PFSK-1 (cell line): ENCODE measurements at regions not wholly inside any gene's neighbourhood (a gene's known extent, or its start where the extent isn't known, plus 50 kb on each side); places are given as distances from the start of the nearest gene placed in this dataset.

ENCODE experiments used
- POLR2AphosphoS5 ChIP-seq: IDR thresholded peaks from 2 replicates; pipeline ENCODE4 v1.6.1; 2012; ENCODE audit warnings: low read depth, mild to moderate bottlenecking, control low read depth, low read length, moderate library complexity
- REST ChIP-seq, 2 experiments: IDR thresholded peaks; 2 replicates each; pipeline versions ENCODE4 v1.6.1 to v1.8.0; 2011 to 2012; ENCODE audit warnings: low read depth in 2 of 2, low read length in 2 of 2, control low read depth in 1 of 2, inconsistent platforms in 1 of 2, mild to moderate bottlenecking in 1 of 2, moderate library complexity in 1 of 2; ENCODE audit not compliant: insufficient read depth in 1 of 2
- TAF1 ChIP-seq: IDR thresholded peaks from 2 replicates; pipeline ENCODE4 v1.6.1; 2012; ENCODE audit warnings: low read length, control low read depth, borderline replicate concordance; ENCODE audit not compliant: insufficient read depth

GRCh38 chr9:30459156-30459555 is 1925.3 kb upstream of the ACO1 start:
- no peak for TF ChIP-seq REST (IDR thresholded peaks at IDR 0.05; ENCODE audit: insufficient read depth in 1 of 2, low read depth in 2 of 2, low read length in 2 of 2)
- TF ChIP-seq TAF1, result no peak
- TF ChIP-seq POLR2AphosphoS5, result no peak
